H1 (cell line): ENCODE measurements at regions not wholly inside any gene's neighbourhood (a gene's known extent, or its start where the extent isn't known, plus 50 kb on each side); places are given as distances from the start of the nearest gene placed in this dataset.

Experiments
- CBX5 ChIP-seq: fragments of 300-800, 300-1000 bp; sonication (generic); IDR thresholded peaks from 2 replicates; pipeline ENCODE4 v1.7.1; 2016; ENCODE audit warnings: antibody characterized with exemption, low read length, low read depth
- CHD7 ChIP-seq: fragments of 300-600 bp; sonication (generic); IDR thresholded peaks from 2 replicates; pipeline ENCODE4 v1.7.1; 2012; ENCODE audit warnings: low read length, moderate library complexity, mild to moderate bottlenecking, inconsistent platforms; ENCODE audit not compliant: insufficient replicate concordance
- EZH2 ChIP-seq: fragments of 200-600 bp; sonication (generic); IDR thresholded peaks from 2 replicates; pipeline ENCODE4 v1.7.1; 2012; ENCODE audit warnings: low read depth, mild to moderate bottlenecking, moderate library complexity, low read length, inconsistent platforms; ENCODE audit not compliant: severe bottlenecking
- FOSL1 ChIP-seq: IDR thresholded peaks from 2 replicates; pipeline ENCODE4 v1.6.1; 2011; ENCODE audit warnings: mild to moderate bottlenecking, low read depth, low read length, moderate library complexity; ENCODE audit not compliant: insufficient read depth
- GTF2F1 ChIP-seq: IDR thresholded peaks from 2 replicates; pipeline ENCODE4 v1.6.1; 2012; ENCODE audit warnings: low read depth, low read length, improper control_type of control experiment, borderline replicate concordance
- KDM4A ChIP-seq: IDR thresholded peaks from one replicate; pipeline ENCODE4 v1.7.1; 2012; ENCODE audit warnings: low read depth, mild to moderate bottlenecking, moderate library complexity, low read length, inconsistent platforms; ENCODE audit not compliant: severe bottlenecking
- POLR2AphosphoS5 ChIP-seq: IDR thresholded peaks from 2 replicates; pipeline ENCODE4 v1.6.1; 2011; ENCODE audit warnings: low read depth, low read length
- RXRA ChIP-seq: IDR thresholded peaks from 2 replicates; pipeline ENCODE4 v1.6.1; 2011; ENCODE audit warnings: low read depth, mild to moderate bottlenecking, low read length, moderate library complexity; ENCODE audit not compliant: insufficient read depth
- SP2 ChIP-seq: IDR thresholded peaks from 2 replicates; pipeline ENCODE4 v1.6.1; 2012; ENCODE audit warnings: mild to moderate bottlenecking, low read length, inconsistent platforms
- TAF1 ChIP-seq: IDR thresholded peaks from 2 replicates; pipeline ENCODE4 v1.6.1; 2011; ENCODE audit warnings: mild to moderate bottlenecking, low read depth, low read length
- TF ChIP-seq, protein P1 (sequence below): IDR thresholded peaks from 2 replicates; pipeline ENCODE4 v1.6.1; 2011; ENCODE audit warnings: low read depth, mild to moderate bottlenecking, low read length; ENCODE audit not compliant: insufficient read depth

DNA sequence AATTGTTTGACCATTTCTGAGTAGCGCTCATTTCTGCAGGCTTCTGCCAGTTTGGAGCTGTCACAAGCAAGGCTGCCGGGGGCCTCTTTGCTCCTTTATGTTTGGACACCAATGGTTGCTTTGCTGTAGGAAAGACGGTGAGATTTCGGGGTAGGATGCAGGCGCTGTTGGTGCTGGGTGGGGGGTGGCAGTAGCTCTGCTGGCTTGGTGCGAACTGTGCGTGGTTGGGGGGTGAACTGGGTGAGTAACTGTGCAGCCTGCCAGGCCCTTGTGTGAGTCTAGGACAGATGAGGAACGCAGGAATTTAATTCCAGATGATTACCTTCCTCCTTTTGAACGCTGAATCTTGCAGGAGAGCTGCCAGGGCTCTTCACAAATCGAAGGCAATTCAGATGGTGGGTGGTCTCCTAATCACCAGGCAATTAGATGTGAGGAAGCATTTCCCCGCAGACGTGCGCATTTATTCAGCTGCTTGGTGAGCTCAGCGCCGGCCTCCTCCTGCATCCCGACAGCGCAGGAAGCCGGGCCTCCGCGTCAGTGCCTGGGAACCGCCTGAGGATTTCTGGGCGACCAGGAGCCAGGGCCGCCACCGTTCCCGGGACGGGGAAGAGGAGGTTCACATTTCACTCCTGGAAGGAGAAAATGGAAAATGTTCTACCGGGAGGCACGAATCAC is 154.4 kb downstream of the FOXL1 start (continued):
- TF ChIP-seq CHD7 (no peak), EZH2 (no peak), KDM4A (no peak), FOSL1 (no peak), POLR2AphosphoS5 (no peak), GTF2F1 (no peak), RXRA (no peak), TAF1 (no peak), SP2 (no peak), CBX5 (no peak)
- TF ChIP-seq, protein P1, sequence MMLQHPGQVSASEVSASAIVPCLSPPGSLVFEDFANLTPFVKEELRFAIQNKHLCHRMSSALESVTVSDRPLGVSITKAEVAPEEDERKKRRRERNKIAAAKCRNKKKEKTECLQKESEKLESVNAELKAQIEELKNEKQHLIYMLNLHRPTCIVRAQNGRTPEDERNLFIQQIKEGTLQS: no peak
